ENCODE measurements at regions not wholly inside any gene's neighbourhood (a gene's known extent, or its start where the extent isn't known, plus 50 kb on each side); places are given as distances from the start of the nearest gene placed in this dataset.

DNA sequence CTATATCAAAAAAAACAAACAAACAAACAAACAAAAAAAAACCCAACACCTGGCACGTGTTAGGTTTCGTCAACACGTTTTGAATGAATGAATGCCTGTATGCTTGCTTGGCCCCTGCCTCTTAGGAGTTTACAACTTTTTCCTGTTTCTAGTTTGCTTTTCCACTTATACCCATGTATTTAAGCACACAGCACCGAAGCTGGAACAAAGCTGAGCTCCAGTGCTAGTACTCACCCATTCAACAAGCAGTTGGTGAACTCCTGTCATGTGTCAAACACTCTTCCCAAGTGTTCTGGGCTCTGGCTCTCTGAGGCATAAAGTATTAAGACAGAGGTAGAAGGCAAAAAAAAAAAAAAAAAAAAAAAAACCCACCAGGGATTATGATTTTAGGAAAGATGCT lies 599.3 kb downstream of the BUD13 start:
- Histone ChIP-seq H3K4me1 (peaks cover 29% of the 10 kb centered on the region), H3K4me3 (ENCODE audit: low read depth, low read length) (no peak overlapping the region), H3K27me3 (replicated peaks; ENCODE audit: control insufficient read depth, insufficient read depth, low read length) (no peaks in the 10 kb centered on the region), H3K9me3 (no peaks in the 10 kb centered on the region), H3K36me3 (ENCODE audit: control insufficient read depth, insufficient read depth, low read length) (no peaks in the 10 kb centered on the region)
- ChIA-PET CTCF (no interaction called here), POLR2A (no interaction called here)
- H3K4me3 Mint-ChIP-seq (ENCODE audit: unreplicated experiment), result no peak overlapping the region
- H3K4me1 Mint-ChIP-seq (ENCODE audit: low read depth, unreplicated experiment), result peaks cover 47% of the 10 kb centered on the region
- DNase-seq, result no peak
- no peaks in the 10 kb centered on the region for H3K36me3 Mint-ChIP-seq (ENCODE audit: insufficient read depth, unreplicated experiment)
- H3K27ac Mint-ChIP-seq (ENCODE audit: unreplicated experiment), result no peak overlapping the region
- H3K27me3 Mint-ChIP-seq (ENCODE audit: insufficient read depth, unreplicated experiment), result no peaks in the 10 kb centered on the region
- no TSS peak for BruUV-seq (replicated peaks)
- intact Hi-C loops (cut with micrococcal nuclease; ENCODE audit: unreplicated experiment), result no loop called here
- TF ChIP-seq, protein P1, sequence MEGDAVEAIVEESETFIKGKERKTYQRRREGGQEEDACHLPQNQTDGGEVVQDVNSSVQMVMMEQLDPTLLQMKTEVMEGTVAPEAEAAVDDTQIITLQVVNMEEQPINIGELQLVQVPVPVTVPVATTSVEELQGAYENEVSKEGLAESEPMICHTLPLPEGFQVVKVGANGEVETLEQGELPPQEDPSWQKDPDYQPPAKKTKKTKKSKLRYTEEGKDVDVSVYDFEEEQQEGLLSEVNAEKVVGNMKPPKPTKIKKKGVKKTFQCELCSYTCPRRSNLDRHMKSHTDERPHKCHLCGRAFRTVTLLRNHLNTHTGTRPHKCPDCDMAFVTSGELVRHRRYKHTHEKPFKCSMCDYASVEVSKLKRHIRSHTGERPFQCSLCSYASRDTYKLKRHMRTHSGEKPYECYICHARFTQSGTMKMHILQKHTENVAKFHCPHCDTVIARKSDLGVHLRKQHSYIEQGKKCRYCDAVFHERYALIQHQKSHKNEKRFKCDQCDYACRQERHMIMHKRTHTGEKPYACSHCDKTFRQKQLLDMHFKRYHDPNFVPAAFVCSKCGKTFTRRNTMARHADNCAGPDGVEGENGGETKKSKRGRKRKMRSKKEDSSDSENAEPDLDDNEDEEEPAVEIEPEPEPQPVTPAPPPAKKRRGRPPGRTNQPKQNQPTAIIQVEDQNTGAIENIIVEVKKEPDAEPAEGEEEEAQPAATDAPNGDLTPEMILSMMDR (IDR thresholded peaks at IDR 0.05; ENCODE audit: insufficient read depth in 1 of 2, low read depth in 1 of 2, low read length in 1 of 2, severe bottlenecking in 1 of 2, unreplicated experiment in 1 of 2), result no peak
- no peaks in the 10 kb centered on the region for H3K9me3 Mint-ChIP-seq (ENCODE audit: unreplicated experiment)

DNA sequence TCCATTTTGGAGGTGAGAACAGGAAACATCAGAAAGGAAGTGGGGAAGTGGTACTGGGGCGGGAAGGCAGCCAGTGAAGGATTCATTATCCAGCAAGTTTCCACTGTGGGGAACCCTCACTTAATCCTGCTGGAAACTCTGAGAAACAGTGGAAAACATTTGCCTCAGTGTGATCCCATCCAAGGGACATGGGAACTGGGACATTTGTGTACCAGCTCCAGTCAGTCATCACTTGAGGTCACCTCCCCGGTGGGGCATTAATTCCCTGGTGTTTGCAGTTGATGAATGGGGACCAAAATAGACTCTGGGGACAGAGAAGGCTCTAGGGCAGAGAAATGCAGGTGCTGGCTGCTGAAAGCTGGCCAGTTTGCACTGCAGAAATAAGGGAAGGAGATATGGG lies 599.9 kb downstream of the BUD13 start:
- Mint-ChIP-seq H3K4me3 (ENCODE audit: unreplicated experiment) (no peak overlapping the region), H3K4me1 (ENCODE audit: low read depth, unreplicated experiment) (peaks cover 47% of the 10 kb centered on the region), H3K9me3 (ENCODE audit: unreplicated experiment) (no peaks in the 10 kb centered on the region), H3K27ac (ENCODE audit: unreplicated experiment) (no peak overlapping the region), H3K27me3 (ENCODE audit: insufficient read depth, unreplicated experiment) (no peaks in the 10 kb centered on the region), H3K36me3 (ENCODE audit: insufficient read depth, unreplicated experiment) (no peaks in the 10 kb centered on the region)
- intact Hi-C loops (cut with micrococcal nuclease; ENCODE audit: unreplicated experiment), result no loop called here
- H3K9me3 ChIP-seq, result no peaks in the 10 kb centered on the region
- no peaks in the 10 kb centered on the region for H3K36me3 ChIP-seq (ENCODE audit: control insufficient read depth, insufficient read depth, low read length)
- CTCF ChIA-PET, result interaction anchor here (1.0 kb wide), 1 partner anchor 43 kb away, joined by 5 read pairs; no protein-coding TSS in a partner anchor
- H3K4me1 ChIP-seq, result peaks cover 29% of the 10 kb centered on the region
- BruUV-seq (replicated peaks), result no TSS peak
- no peak for DNase-seq
- TF ChIP-seq, protein P1 (IDR thresholded peaks at IDR 0.05; ENCODE audit: insufficient read depth in 1 of 2, low read depth in 1 of 2, low read length in 1 of 2, severe bottlenecking in 1 of 2, unreplicated experiment in 1 of 2), result no peak
- H3K27me3 ChIP-seq (replicated peaks; ENCODE audit: control insufficient read depth, insufficient read depth, low read length), result no peaks in the 10 kb centered on the region
- POLR2A ChIA-PET, result no interaction called here
- no peak overlapping the region for H3K4me3 ChIP-seq (ENCODE audit: low read depth, low read length)

DNA sequence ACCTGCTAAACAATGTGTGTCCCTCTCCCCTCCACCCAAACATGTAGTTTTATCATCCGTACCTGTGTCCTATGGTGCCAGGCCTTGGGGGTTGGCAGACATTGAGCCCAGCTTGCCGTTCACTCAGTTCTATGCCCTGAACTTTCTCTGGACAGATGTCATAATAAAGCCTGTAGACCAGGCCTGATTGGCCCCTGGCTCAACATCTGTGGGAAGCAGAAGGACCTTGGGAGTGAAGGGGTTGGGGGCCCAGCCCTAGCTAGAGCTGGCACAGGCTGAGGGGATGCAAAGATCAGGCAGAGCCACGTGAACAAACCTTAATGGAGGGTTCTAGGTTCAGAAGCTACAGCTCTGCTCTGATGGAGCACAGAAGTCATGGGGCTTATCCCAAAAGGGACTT lies 600.6 kb downstream of the BUD13 start:
- CTCF ChIA-PET, result interaction anchor here (1.0 to 1.6 kb wide), 3 partner anchors 21 to 44 kb away, joined by 3 to 10 read pairs (median 5); no protein-coding TSS in a partner anchor
- Mint-ChIP-seq H3K27ac (ENCODE audit: unreplicated experiment) (no peak overlapping the region), H3K4me1 (ENCODE audit: low read depth, unreplicated experiment) (peaks cover 42% of the 10 kb centered on the region), H3K9me3 (ENCODE audit: unreplicated experiment) (no peaks in the 10 kb centered on the region), H3K27me3 (ENCODE audit: insufficient read depth, unreplicated experiment) (no peaks in the 10 kb centered on the region), H3K36me3 (ENCODE audit: insufficient read depth, unreplicated experiment) (no peaks in the 10 kb centered on the region), H3K4me3 (ENCODE audit: unreplicated experiment) (no peak overlapping the region)
- no peak for DNase-seq
- H3K9me3 ChIP-seq, result no peaks in the 10 kb centered on the region
- no peaks in the 10 kb centered on the region for H3K27me3 ChIP-seq (replicated peaks; ENCODE audit: control insufficient read depth, insufficient read depth, low read length)
- no peak overlapping the region for H3K4me3 ChIP-seq (ENCODE audit: low read depth, low read length)
- TF ChIP-seq, protein P1 (IDR thresholded peaks at IDR 0.05; ENCODE audit: insufficient read depth in 1 of 2, low read depth in 1 of 2, low read length in 1 of 2, severe bottlenecking in 1 of 2, unreplicated experiment in 1 of 2), result no peak
- no peaks in the 10 kb centered on the region for H3K36me3 ChIP-seq (ENCODE audit: control insufficient read depth, insufficient read depth, low read length)
- intact Hi-C loops (cut with micrococcal nuclease; ENCODE audit: unreplicated experiment), result no loop called here
- POLR2A ChIA-PET, result no interaction called here
- no TSS peak for BruUV-seq (replicated peaks)
- peaks cover 22% of the 10 kb centered on the region for H3K4me1 ChIP-seq

Data from Caco-2 (cell line).